Kidney (tissue), 13 donors: ENCODE measurements at regions not wholly inside any gene's neighbourhood (a gene's known extent, or its start where the extent isn't known, plus 50 kb on each side); places are given as distances from the start of the nearest gene placed in this dataset.

Experiments
- DNase-seq, 5 donors: peaks; one replicate each; pipeline ENCODE4 v3.0.0-alpha.2; 2013 to 2020
- FAIRE-seq: peaks from 2 replicates; lab custom pipeline; 2012; peaks lifted over from hg19 to GRCh38; lab: Jason Lieb, UNC
- H3K27ac ChIP-seq, 2 donors: one replicate each; pipeline ENCODE4 v1.7.0; 2013; ENCODE audit warnings: low read depth in 2 of 2, low read length in 2 of 2, inconsistent platforms in 1 of 2
- H3K27me3 ChIP-seq: one replicate; pipeline ENCODE4 v1.7.1; 2013; ENCODE audit warnings: low read length, inconsistent platforms; ENCODE audit not compliant: control insufficient read depth, insufficient read depth
- H3K36me3 ChIP-seq, 3 donors: one replicate each; pipeline versions ENCODE4 v1.7.0 to v1.7.1; 2013; ENCODE audit warnings: low read length in 3 of 3, control low read depth in 1 of 3, inconsistent platforms in 1 of 3; ENCODE audit not compliant: insufficient read depth in 3 of 3, control insufficient read depth in 2 of 3
- H3K4me1 ChIP-seq, 3 donors: one replicate each; pipeline versions ENCODE4 v1.7.0 to v1.7.1; 2013; ENCODE audit warnings: low read length in 3 of 3, inconsistent platforms in 1 of 3, low read depth in 1 of 3; ENCODE audit not compliant: control insufficient read depth in 2 of 3, insufficient read depth in 2 of 3
- H3K4me3 ChIP-seq, 3 donors: one replicate each; pipeline versions ENCODE4 v1.7.0 to v1.8.1; 2013; ENCODE audit warnings: low read length in 3 of 3, control low read depth in 1 of 3, inconsistent platforms in 1 of 3
- H3K9ac ChIP-seq, 3 donors: one replicate each; pipeline versions ENCODE4 v1.7.0 to v1.7.1; 2013; ENCODE audit warnings: low read length in 3 of 3, control low read depth in 1 of 3, inconsistent platforms in 1 of 3
- H3K9me3 ChIP-seq, 3 donors: one replicate each; pipeline versions ENCODE4 v1.7.0 to v1.7.1; 2013; ENCODE audit warnings: low read length in 3 of 3, control low read depth in 1 of 3, inconsistent platforms in 1 of 3; ENCODE audit not compliant: control insufficient read depth in 2 of 3, insufficient read depth in 1 of 3
- CTCF ChIP-seq: IDR thresholded peaks from 3 replicates; pipeline ENCODE4 v1.5.1; 2012; ENCODE audit warnings: mild to moderate bottlenecking, moderate library complexity, borderline replicate concordance; ENCODE audit not compliant: insufficient read depth; ENCODE audit errors: extremely low read depth
- intact Hi-C: fragments of 100-400 bp; cut with DNase I; formaldehyde crosslinking; loops from one replicate; pipeline ENCODE4 v1.11.1; 2022
- donor health status: control.
- donor health status: control.
- donor health status: control.
- donor health status: control.
- donor health status: control.
- donor health status: DM: yes; HTN: yes; CAD: no.
- donor health status: Normal renal cell carcinoma (clear cell type).

GRCh38 chr2:100627330-100628300, 64.8 kb downstream of the PDCL3 start:
- TF ChIP-seq CTCF: no peak
- no peaks in the 10 kb centered on the region for H3K9me3 ChIP-seq
- FAIRE-seq: no peak

GRCh38 chr2:100628506-100628905, 65.7 kb downstream of the PDCL3 start:
- H3K4me1 ChIP-seq: no peaks in the 10 kb centered on the region
- H3K9me3 ChIP-seq: no peaks in the 10 kb centered on the region
- intact Hi-C loops: no loop called here
- FAIRE-seq (no peak), DNase-seq (no peak)
- H3K27me3 ChIP-seq: no peaks in the 10 kb centered on the region
- TF ChIP-seq CTCF: no peak
- H3K9ac ChIP-seq: no peak overlapping the region
- H3K4me3 ChIP-seq: no peak overlapping the region
- no peak overlapping the region for H3K27ac ChIP-seq
- no peaks in the 10 kb centered on the region for H3K36me3 ChIP-seq

More at GRCh38 chr2:100627330-100628300, 64.8 kb downstream of the PDCL3 start:
- DNase-seq: no peak
- intact Hi-C loops: no loop called here
- Histone ChIP-seq H3K27ac (no peak overlapping the region), H3K27me3 (no peaks in the 10 kb centered on the region), H3K36me3 (no peaks in the 10 kb centered on the region), H3K4me3 (no peak overlapping the region), H3K9ac (no peak overlapping the region), H3K4me1 (no peaks in the 10 kb centered on the region)

- FAIRE-seq: no peak
- intact Hi-C loops: no loop called here
Observed at GRCh38 chr2:100629309-100629708, 66.5 kb downstream of the PDCL3 start.

More at GRCh38 chr2:100629309-100629708, 66.5 kb downstream of the PDCL3 start:
- Histone ChIP-seq H3K9ac (no peak overlapping the region), H3K36me3 (no peaks in the 10 kb centered on the region), H3K9me3 (no peaks in the 10 kb centered on the region), H3K4me3 (no peak overlapping the region), H3K27ac (no peak overlapping the region), H3K4me1 (no peaks in the 10 kb centered on the region), H3K27me3 (no peaks in the 10 kb centered on the region)
- TF ChIP-seq CTCF: no peak
- no peak for DNase-seq
